ENCODE measurements at regions not wholly inside any gene's neighbourhood (a gene's known extent, or its start where the extent isn't known, plus 50 kb on each side); places are given as distances from the start of the nearest gene placed in this dataset.
"Not testable (repeated sequence)": the region's sequence is repeated elsewhere in the genome, so short reads cannot be mapped to it uniquely, and the experiment has no call there.

DNA sequence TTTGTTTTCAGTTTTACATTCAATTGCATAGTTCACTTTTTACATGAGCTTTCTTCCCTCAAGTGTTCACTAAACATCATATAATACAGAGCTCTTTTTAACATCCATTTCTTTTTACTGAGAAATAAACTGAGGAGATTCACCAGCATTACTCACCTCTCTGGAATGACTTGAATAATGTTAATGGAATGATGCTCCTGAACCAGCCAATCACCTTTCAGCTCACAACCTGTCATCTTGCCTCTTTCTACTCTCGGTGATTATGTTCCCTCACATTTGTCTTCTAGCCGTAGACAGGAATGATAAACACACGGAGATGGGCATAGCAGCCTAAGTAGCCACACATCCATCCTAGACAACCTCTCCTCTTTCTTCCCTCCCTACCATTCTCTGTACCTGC, 301.7 kb downstream of the PAX3 start:
- no peak for DNase-seq

GRCh38 chr2:221994926-221995325, 303.9 kb downstream of the PAX3 start:
- DNase-seq, result no peak

DNA sequence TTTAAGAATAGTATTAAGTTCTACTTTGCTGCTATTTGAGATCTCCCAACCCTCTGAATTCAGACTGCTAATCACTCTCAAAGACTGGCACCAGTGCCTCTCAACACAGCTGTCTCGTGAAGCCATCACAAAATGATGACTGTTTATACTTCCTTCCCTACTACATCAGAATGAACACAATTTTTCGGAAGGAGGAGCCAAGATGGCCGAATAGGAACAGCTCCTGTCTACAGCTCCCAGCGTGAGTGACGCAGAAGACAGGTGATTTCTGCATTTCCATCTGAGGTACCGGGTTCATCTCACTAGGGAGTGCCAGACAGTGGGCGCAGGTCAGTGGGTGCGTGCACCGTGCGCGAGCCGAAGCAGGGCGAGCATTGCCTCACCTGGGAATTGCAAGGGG, 314.4 kb downstream of the PAX3 start:
- DNase-seq, result not testable (repeated sequence)

DNA sequence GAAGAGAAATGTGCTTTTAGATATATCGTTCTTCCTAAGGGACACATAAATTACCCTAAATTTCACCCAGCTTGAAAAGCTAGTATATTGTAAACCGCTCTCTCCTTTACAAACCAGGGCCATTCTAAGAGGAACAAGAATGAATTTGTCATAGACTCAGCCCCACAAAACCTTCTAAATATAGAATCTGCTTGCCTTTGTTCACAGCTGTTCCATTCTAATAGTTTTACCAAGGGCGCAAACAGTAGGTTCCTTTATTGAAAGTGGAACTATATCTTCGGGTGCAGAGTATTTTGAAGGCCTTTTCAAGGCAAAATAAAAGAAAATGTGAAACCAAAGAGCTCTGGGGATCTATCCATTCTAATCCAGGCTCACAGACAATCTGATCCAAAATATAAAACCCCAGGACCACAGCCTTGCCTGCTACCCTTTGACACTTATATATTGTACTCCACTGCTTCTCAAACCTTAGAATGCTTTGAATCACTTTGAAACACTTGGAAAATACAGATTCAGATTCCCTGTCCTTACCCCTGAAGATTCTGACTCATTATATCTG, 316.8 kb downstream of the PAX3 start:
- DNase-seq, result no peak

- no peak for DNase-seq
Observed at GRCh38 chr2:221975151-221975550, 323.6 kb downstream of the PAX3 start.

DNA sequence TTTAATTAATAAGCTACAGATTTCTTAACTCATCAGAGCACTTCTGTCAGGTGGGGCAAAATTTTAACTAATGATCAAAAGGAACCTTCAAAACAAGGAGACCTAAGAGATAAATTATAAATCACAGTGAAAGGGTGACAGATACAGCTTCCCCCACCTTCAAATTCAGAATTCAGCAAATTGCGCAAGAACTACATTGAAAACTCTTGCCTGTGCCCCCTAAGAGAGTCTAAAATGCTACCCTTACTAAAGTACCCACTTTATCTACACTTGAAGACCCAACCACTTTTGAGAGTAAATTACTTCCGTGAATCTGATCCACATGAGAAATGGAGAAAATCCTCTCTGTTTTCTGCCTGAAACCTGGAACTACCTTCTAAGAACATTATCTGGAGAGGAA, 324.9 kb downstream of the PAX3 start:
- no peak for DNase-seq

- DNase-seq, result no peak
Observed at GRCh38 chr2:221973502-221973901, 325.3 kb downstream of the PAX3 start.

DNA sequence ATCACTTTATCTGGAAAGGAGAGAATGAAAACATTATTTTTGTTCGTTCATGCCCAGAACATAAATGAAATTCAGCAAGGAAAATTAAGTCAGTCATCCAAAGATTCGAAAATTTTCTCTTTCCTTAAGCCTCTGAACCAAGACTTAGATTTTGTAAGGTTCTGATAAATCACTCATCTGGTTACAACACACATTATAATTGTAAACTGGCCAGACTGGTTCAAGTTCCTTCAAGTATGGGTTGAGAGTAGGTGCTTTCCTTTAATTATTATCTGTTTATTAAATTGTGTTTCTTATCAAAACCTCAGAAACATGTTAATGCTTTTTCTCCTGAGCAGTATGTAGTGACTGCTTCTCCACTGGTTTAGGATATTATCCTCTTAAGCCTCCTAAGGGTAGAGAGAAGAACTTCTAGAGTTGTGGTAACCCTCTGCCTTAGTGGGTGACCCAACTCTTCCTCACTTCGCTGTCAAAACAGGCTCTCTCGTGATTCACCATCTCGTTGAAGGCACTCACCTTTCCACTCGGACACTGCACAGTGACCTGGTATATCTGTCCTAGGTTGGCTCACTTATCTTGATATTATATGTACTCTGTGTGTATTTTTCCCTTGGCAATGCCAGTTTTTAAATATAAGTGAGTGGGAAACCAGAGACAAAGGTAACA, 325.9 kb downstream of the PAX3 start:
- DNase-seq, result no peak

DNA sequence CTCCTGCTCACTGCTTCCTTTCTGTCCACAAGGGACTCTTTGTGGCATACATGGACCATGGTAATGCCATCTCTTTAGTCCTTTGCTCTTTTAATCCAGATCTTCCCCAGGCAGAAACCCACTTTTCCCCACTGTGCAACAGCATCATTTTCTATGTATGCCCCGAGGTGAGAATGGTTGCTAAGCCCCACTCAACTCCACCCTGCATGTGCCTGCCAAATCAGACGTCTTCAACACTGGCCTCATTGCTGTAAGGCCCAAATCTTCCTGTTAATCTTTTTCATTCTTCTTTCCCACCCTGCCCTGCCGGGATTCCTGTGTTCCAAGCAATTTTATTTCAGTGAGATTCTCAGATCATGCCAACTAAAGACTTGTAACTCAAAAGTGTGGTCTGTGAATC, 328.4 kb downstream of the PAX3 start:
- no peak for DNase-seq

DNA sequence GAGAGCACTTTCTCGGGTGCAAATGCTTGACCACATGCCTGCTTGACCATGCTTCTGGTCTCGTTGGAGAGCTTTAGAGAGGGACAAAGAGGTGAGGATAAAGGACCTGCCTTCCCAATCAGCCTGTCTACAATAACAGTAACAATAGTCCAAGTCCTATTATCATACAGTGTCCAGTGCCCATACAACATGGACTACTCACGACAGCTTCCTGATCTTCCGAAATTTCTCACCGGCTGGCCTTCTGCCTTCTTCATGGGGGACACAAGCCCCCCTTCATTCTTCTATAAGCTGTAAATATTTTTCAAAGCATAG, 329.0 kb downstream of the PAX3 start:
- no peak for DNase-seq

DNA sequence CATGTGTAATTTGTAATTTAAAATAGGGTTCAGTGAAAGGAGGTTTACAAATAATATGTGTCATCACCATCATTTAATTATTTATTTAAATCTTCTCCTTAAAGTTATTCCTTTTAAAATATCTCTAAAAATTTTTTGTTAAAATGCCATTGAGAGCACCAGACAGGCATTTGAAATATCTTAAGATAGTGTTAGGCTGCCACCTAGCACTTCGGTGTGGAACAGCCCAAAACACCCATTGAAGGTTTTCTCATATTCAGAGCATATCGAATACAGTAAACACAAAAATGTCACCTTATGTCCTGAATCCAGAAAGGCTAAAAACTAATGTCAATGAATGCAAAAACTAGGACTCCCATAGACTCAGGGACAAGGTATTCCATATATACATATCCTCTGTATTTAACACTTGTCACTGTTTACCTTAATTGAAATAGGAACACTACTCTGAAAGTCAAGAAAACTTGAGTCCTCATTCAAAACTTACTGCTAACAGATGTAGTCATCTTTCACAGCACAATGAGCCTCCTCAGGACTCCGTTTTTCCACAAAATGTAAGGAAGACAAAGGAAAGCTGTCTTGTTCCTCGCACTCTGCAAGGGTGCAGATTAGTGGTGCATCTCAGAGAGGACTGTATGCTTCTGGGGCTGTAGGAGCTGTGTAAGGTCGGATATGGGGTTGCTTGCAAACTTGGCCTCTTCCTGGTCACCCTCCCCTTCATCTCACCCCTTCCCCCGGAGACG, 329.5 kb downstream of the PAX3 start:
- peak; percentile 11 for DNase-seq

GRCh38 chr2:221962186-221962585, 336.6 kb downstream of the PAX3 start:
- no peak for DNase-seq

- no peak for DNase-seq
Observed at GRCh38 chr2:221961561-221961960, 337.2 kb downstream of the PAX3 start.

DNA sequence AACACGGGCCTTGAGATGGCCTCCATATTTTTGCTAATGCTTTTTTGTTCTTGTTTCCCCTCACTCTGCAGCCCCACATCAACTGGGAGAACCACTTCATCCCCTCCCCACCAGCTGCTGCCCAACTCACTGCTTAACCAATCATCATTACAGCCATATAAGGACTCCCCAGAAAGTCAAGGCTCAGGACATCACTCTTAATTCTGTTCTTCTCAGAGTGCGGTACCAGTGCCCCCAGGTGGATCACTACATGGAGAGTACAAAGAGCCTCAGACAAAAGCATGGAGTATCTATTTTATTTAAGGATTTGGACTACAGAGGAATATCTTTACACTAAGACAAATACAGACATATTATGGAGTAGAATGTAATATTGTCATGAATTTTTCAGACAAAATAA, 340.6 kb downstream of the PAX3 start:
- DNase-seq, result no peak

- no peak for DNase-seq
Observed at GRCh38 chr2:221948076-221948475, 350.7 kb downstream of the PAX3 start.

DNA sequence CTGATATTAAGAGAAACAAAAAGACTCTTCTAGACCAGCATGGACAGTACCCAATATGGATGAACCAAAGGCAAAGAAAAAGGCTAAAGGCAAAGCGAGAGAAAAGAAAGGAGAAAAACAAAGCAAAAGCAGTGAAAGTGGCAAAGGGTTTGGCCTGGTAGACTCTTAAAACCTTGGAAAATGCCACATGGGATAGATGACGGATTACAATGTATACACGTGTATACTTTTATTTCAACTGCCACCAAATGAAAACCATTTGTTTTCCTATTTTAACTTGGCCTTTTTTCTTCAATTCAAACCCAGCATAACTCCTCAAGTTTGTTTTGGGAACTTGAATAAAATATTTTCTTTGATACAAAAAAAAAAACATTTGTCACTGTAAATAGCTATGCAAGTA, 354.3 kb downstream of the PAX3 start:
- DNase-seq, result not testable (repeated sequence)

DNA sequence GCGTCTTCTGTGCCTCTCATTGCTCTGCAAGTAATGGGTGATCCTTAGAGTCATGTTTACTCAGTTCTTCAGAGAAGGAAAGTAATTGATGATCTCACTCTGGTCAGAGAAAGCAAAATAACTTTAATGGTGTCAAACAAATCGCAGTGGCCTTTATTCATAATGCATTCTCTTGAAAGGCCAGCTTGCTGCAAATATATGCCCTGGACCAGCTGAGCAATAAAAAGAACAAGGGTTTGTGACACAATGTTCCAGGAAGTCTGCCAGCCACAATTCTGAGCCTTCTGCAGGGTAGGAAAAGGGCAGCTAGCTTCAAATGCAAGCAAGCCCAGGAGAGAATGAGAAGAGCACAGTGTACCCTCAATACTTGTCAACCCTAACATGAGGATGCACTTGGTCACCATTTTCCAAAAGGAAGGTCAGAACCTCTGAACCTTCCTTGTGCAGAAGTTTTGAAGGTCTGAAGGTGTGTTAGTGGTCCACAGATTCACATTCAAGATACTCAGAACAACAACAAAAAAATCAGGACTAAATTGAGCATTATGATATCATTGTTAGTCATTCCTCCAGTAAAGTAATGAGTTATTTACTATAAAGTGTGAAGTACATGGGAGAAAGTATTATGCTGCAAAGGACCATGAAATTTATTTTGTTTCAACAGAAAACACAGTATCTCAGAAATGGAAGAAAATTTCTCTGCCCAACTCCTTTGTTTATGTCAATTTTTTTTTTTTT, 355.6 kb downstream of the PAX3 start:
- no peak for DNase-seq

DNA sequence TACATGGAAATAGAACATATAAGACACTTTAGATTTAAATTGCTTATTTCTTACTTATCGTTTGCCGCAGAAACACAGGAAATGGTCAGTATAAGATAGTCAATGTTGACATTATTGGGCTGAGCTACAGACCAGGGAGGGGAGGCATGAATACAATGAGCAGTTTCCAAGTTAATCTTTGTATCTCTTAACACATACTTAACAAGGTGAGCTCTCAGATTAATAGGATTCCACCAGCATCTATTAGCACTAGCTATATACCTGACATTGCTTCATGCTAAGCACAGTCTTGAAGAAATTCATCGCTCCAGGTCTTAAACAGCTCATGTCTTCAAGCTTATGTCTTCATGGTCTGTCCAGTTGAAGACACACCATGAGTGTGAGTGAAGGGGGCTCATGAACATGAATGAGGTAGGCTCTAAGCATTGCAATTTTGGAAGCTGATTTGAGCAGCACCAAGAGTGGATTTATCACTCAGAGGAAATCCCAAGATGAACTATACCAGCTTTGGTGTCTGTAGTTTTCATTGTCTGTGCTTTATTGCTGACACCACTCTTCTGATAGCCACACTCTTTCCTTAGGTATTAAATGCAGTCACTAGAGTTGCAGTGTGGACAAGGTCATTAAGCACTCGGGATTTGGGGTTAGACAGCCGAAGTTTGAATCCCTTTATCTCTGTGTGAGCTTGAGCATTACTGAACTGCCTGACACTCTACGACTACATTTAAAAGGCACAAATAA, 359.3 kb upstream of the EPHA4 start:
- no peak for DNase-seq

- DNase-seq, result no peak
Observed at GRCh38 chr2:221929259-221929658, 357.2 kb upstream of the EPHA4 start.

GRCh38 chr2:221926327-221926726, 354.2 kb upstream of the EPHA4 start:
- DNase-seq, result no peak

DNA sequence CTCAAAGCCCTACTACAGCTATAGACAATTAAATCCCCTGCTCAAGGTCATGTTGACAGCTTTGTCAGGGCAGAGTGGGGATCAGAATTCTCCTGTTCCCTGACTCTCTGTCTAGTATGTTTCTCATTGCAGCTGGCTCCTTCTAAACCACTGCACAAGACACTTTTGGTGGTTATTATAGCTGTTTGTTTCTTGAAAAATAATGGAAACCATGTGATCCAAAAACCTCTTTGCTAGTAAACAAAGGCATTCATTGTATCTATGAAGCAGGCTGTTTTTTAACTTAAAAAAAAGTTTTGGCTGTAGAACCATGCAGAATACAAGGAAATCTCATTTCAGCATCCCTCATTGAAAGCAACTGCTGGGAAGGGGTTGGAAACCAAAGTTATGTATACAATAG, 352.5 kb upstream of the EPHA4 start:
- no peak for DNase-seq

DNA sequence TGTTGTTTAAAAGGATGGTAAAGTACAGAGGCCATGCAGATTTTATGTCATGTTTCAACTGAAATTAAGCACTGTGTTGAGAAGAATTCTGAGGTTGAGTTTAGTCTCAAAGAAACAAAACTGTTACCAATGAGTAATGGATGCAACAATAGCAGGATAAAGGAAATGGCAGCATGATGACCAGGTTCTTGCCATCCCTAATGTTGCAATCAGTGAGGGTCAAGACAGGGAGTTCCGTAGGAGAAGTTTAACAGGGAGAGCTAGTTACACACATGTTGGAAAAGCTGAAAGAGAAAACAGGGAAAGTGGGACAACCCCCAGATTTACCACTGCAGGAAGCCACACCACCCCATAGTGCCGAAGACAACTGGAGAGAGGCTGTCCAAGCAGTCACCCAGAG, 343.8 kb upstream of the EPHA4 start:
- no peak for DNase-seq

GRCh38 chr2:221914334-221914880, 342.3 kb upstream of the EPHA4 start:
- DNase-seq, result no peak
